ENCODE measurements at regions not wholly inside any gene's neighbourhood (a gene's known extent, or its start where the extent isn't known, plus 50 kb on each side); places are given as distances from the start of the nearest gene placed in this dataset.

DNA sequence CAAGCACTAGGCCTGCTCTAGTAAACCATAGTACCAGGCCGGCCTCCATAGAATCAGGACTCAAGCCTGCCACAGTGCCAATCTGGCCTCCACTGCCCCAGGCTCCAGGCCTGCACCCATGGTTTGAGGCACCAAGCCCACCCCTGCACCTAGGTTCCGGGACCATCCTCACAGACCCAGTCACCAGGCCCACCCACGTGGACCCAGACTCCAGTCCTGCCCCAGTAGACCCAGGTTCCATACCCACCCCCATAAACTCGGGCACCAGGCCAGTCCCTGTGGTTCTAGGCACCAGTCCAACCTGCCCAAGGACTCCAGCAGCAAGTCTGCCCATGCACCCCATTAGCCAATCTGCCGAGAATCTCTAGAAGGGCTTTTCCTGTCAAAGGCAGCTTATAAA lies 501.8 kb upstream of the TMPO start:
- Histone ChIP-seq H3K9me3 (ENCODE audit: control insufficient read depth, low read length) (no peaks in the 10 kb centered on the region), H3K4me1 (ENCODE audit: control insufficient read depth, insufficient read depth, low read length, poor library complexity, severe bottlenecking) (no peaks in the 10 kb centered on the region), H3K27ac (ENCODE audit: insufficient read depth, low read length, poor library complexity, severe bottlenecking) (no peak overlapping the region), H3K4me3 (ENCODE audit: insufficient read depth, low read depth, low read length, poor library complexity, severe bottlenecking) (no peak overlapping the region), H3K36me3 (ENCODE audit: control insufficient read depth, insufficient read depth, low read length) (no peaks in the 10 kb centered on the region), H3K27me3 (replicated peaks; ENCODE audit: control insufficient read depth, insufficient read depth, low read length, poor library complexity, severe bottlenecking) (no peaks in the 10 kb centered on the region)
- no peak for DNase-seq

DNA sequence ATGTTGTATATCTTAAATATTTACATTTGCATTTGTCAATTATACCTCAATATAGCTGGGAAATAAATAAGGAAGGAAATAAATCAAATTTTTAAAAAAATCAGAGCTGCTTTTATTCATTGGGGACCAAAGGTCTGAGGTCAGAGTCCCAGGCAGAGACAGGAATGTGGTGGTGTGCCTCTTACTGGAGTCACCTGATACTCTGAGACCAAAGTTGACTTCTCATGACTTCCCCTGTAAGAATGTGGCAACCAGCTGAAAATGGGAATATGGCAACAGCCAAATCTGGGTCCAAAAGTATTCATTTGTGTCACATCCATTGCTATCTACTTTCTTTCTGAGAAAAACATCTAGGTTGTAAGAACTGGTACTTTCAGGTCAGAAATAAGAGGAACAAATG lies 496.6 kb upstream of the TMPO start:
- Histone ChIP-seq H3K9me3 (ENCODE audit: control insufficient read depth, low read length) (no peaks in the 10 kb centered on the region), H3K36me3 (ENCODE audit: control insufficient read depth, insufficient read depth, low read length) (no peaks in the 10 kb centered on the region), H3K4me1 (ENCODE audit: control insufficient read depth, insufficient read depth, low read length, poor library complexity, severe bottlenecking) (no peaks in the 10 kb centered on the region), H3K27me3 (replicated peaks; ENCODE audit: control insufficient read depth, insufficient read depth, low read length, poor library complexity, severe bottlenecking) (no peaks in the 10 kb centered on the region), H3K4me3 (ENCODE audit: insufficient read depth, low read depth, low read length, poor library complexity, severe bottlenecking) (no peak overlapping the region), H3K27ac (ENCODE audit: insufficient read depth, low read length, poor library complexity, severe bottlenecking) (no peak overlapping the region)
- DNase-seq = no peak

DNA sequence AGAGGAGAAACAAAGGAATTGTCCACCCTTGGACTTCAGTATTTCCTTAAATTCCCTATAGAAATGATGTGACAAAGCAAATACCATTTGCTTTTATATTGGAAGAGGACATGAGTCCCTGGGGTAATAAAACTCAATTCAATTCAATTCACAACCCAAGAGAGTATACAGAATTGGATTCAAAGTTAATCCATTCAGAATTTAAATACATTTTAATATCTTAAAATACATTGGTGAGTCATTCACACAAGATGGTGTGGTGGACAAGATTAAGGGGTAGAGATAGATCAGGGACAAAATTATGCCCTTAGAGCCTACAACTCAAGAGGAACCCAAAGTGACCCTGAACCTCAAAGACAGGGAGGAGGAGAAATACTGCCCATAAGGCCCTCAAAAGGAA lies 495.0 kb upstream of the TMPO start:
- H3K36me3 ChIP-seq (ENCODE audit: control insufficient read depth, insufficient read depth, low read length) = no peaks in the 10 kb centered on the region
- no peaks in the 10 kb centered on the region for H3K9me3 ChIP-seq (ENCODE audit: control insufficient read depth, low read length)
- H3K27me3 ChIP-seq (replicated peaks; ENCODE audit: control insufficient read depth, insufficient read depth, low read length, poor library complexity, severe bottlenecking) = no peaks in the 10 kb centered on the region
- no peak overlapping the region for H3K27ac ChIP-seq (ENCODE audit: insufficient read depth, low read length, poor library complexity, severe bottlenecking)
- H3K4me1 ChIP-seq (ENCODE audit: control insufficient read depth, insufficient read depth, low read length, poor library complexity, severe bottlenecking) = no peaks in the 10 kb centered on the region
- DNase-seq = no peak
- H3K4me3 ChIP-seq (ENCODE audit: insufficient read depth, low read depth, low read length, poor library complexity, severe bottlenecking) = no peak overlapping the region

GRCh38 chr12:98022961-98023360 lies 492.4 kb upstream of the TMPO start:
- DNase-seq = no peak
- Histone ChIP-seq H3K27ac (ENCODE audit: insufficient read depth, low read length, poor library complexity, severe bottlenecking) (no peak overlapping the region), H3K4me1 (ENCODE audit: control insufficient read depth, insufficient read depth, low read length, poor library complexity, severe bottlenecking) (no peaks in the 10 kb centered on the region)

GRCh38 chr12:98037401-98038140 lies 477.8 kb upstream of the TMPO start:
- Histone ChIP-seq H3K4me1 (ENCODE audit: control insufficient read depth, insufficient read depth, low read length, poor library complexity, severe bottlenecking) (no peaks in the 10 kb centered on the region), H3K27ac (ENCODE audit: insufficient read depth, low read length, poor library complexity, severe bottlenecking) (no peak overlapping the region), H3K9me3 (ENCODE audit: control insufficient read depth, low read length) (no peaks in the 10 kb centered on the region), H3K36me3 (ENCODE audit: control insufficient read depth, insufficient read depth, low read length) (no peaks in the 10 kb centered on the region), H3K4me3 (ENCODE audit: insufficient read depth, low read depth, low read length, poor library complexity, severe bottlenecking) (no peak overlapping the region), H3K27me3 (replicated peaks; ENCODE audit: control insufficient read depth, insufficient read depth, low read length, poor library complexity, severe bottlenecking) (no peaks in the 10 kb centered on the region)
- DNase-seq = no peak

More at GRCh38 chr12:98022961-98023360, 492.4 kb upstream of the TMPO start:
- no peaks in the 10 kb centered on the region for H3K36me3 ChIP-seq (ENCODE audit: control insufficient read depth, insufficient read depth, low read length)
- H3K27me3 ChIP-seq (replicated peaks; ENCODE audit: control insufficient read depth, insufficient read depth, low read length, poor library complexity, severe bottlenecking) = no peaks in the 10 kb centered on the region
- H3K9me3 ChIP-seq (ENCODE audit: control insufficient read depth, low read length) = no peaks in the 10 kb centered on the region
- H3K4me3 ChIP-seq (ENCODE audit: insufficient read depth, low read depth, low read length, poor library complexity, severe bottlenecking) = no peak overlapping the region

DNA sequence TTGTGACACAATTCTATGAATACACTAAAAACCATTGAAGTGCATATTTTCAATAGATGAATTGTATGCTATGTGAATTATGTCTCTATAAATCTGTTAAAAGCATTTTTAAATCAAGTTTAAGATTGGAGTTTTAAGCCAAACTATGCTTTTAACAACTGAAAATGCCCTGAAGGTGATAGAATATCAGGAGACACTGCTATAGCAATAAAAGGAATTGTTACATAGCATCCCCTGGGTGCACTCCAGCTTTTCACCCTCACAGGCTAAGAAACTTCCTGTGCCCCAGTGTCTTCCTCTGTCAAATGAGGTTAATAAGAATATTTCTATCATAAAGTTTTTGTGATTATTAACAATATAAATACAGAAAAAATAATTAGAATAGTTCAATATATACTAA lies 472.7 kb upstream of the TMPO start:
- no peak overlapping the region for H3K27ac ChIP-seq (ENCODE audit: insufficient read depth, low read length, poor library complexity, severe bottlenecking)
- H3K27me3 ChIP-seq (replicated peaks; ENCODE audit: control insufficient read depth, insufficient read depth, low read length, poor library complexity, severe bottlenecking) = no peaks in the 10 kb centered on the region
- H3K36me3 ChIP-seq (ENCODE audit: control insufficient read depth, insufficient read depth, low read length) = no peaks in the 10 kb centered on the region
- no peaks in the 10 kb centered on the region for H3K4me1 ChIP-seq (ENCODE audit: control insufficient read depth, insufficient read depth, low read length, poor library complexity, severe bottlenecking)
- H3K4me3 ChIP-seq (ENCODE audit: insufficient read depth, low read depth, low read length, poor library complexity, severe bottlenecking) = no peak overlapping the region
- H3K9me3 ChIP-seq (ENCODE audit: control insufficient read depth, low read length) = no peaks in the 10 kb centered on the region
- DNase-seq = no peak

- no peak overlapping the region for H3K27ac ChIP-seq (ENCODE audit: insufficient read depth, low read length, poor library complexity, severe bottlenecking)
- H3K36me3 ChIP-seq (ENCODE audit: control insufficient read depth, insufficient read depth, low read length) = no peaks in the 10 kb centered on the region
- DNase-seq = no peak
- H3K4me3 ChIP-seq (ENCODE audit: insufficient read depth, low read depth, low read length, poor library complexity, severe bottlenecking) = no peak overlapping the region
- H3K27me3 ChIP-seq (replicated peaks; ENCODE audit: control insufficient read depth, insufficient read depth, low read length, poor library complexity, severe bottlenecking) = no peaks in the 10 kb centered on the region
- H3K4me1 ChIP-seq (ENCODE audit: control insufficient read depth, insufficient read depth, low read length, poor library complexity, severe bottlenecking) = no peaks in the 10 kb centered on the region
- H3K9me3 ChIP-seq (ENCODE audit: control insufficient read depth, low read length) = no peaks in the 10 kb centered on the region
These were observed 470.0 kb upstream of the TMPO start for GRCh38 chr12:98045395-98045794.

- Histone ChIP-seq H3K27me3 (replicated peaks; ENCODE audit: control insufficient read depth, insufficient read depth, low read length, poor library complexity, severe bottlenecking) (no peaks in the 10 kb centered on the region), H3K4me1 (ENCODE audit: control insufficient read depth, insufficient read depth, low read length, poor library complexity, severe bottlenecking) (no peaks in the 10 kb centered on the region)
These were observed 467.1 kb upstream of the TMPO start for GRCh38 chr12:98048326-98048725.

DNA sequence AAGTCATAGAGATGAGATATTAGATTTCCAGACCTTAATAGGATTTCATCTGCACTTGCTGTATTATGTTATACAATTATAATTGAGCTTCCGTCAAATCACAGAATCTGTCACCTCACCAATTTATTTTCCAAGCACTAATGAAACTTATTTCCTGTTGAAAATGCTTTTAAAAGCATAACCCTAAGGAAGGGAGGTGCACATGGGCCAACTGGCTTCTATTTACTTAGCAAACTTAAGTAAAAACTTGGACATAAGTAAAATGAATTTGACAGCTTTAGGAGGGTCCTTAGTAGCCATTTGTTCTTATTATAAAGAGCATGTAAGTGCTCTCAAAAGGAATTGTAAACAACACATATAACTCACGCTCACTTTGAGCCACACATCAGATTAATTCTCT lies 462.2 kb upstream of the TMPO start:
- Histone ChIP-seq H3K4me1 (ENCODE audit: control insufficient read depth, insufficient read depth, low read length, poor library complexity, severe bottlenecking) (no peaks in the 10 kb centered on the region), H3K9me3 (ENCODE audit: control insufficient read depth, low read length) (no peaks in the 10 kb centered on the region), H3K27ac (ENCODE audit: insufficient read depth, low read length, poor library complexity, severe bottlenecking) (no peak overlapping the region), H3K27me3 (replicated peaks; ENCODE audit: control insufficient read depth, insufficient read depth, low read length, poor library complexity, severe bottlenecking) (no peaks in the 10 kb centered on the region), H3K4me3 (ENCODE audit: insufficient read depth, low read depth, low read length, poor library complexity, severe bottlenecking) (no peak overlapping the region), H3K36me3 (ENCODE audit: control insufficient read depth, insufficient read depth, low read length) (no peaks in the 10 kb centered on the region)
- no peak for DNase-seq

More at GRCh38 chr12:98048326-98048725, 467.1 kb upstream of the TMPO start:
- no peak overlapping the region for H3K27ac ChIP-seq (ENCODE audit: insufficient read depth, low read length, poor library complexity, severe bottlenecking)
- no peak for DNase-seq
- H3K36me3 ChIP-seq (ENCODE audit: control insufficient read depth, insufficient read depth, low read length) = no peaks in the 10 kb centered on the region
- H3K4me3 ChIP-seq (ENCODE audit: insufficient read depth, low read depth, low read length, poor library complexity, severe bottlenecking) = no peak overlapping the region
- H3K9me3 ChIP-seq (ENCODE audit: control insufficient read depth, low read length) = no peaks in the 10 kb centered on the region

- Histone ChIP-seq H3K27ac (ENCODE audit: insufficient read depth, low read length, poor library complexity, severe bottlenecking) (no peak overlapping the region), H3K36me3 (ENCODE audit: control insufficient read depth, insufficient read depth, low read length) (no peaks in the 10 kb centered on the region), H3K9me3 (ENCODE audit: control insufficient read depth, low read length) (no peaks in the 10 kb centered on the region), H3K4me3 (ENCODE audit: insufficient read depth, low read depth, low read length, poor library complexity, severe bottlenecking) (no peak overlapping the region), H3K4me1 (ENCODE audit: control insufficient read depth, insufficient read depth, low read length, poor library complexity, severe bottlenecking) (no peaks in the 10 kb centered on the region), H3K27me3 (replicated peaks; ENCODE audit: control insufficient read depth, insufficient read depth, low read length, poor library complexity, severe bottlenecking) (no peaks in the 10 kb centered on the region)
- DNase-seq = no peak
These were observed 457.7 kb upstream of the TMPO start for GRCh38 chr12:98057701-98058100.

All from effector memory CD4-positive, alpha-beta T cell (primary cell).